GM19023 (cell line): ENCODE measurements at regions not wholly inside any gene's neighbourhood (a gene's known extent, or its start where the extent isn't known, plus 50 kb on each side); places are given as distances from the start of the nearest gene placed in this dataset.
A peak's percentile ranks its signal among the peaks of the same experiment; 100 is the strongest.

ENCODE experiments used
- ATAC-seq: cut with Tn5 transposase; IDR thresholded peaks from one replicate; pipeline ENCODE4 v1.9.1; 2021; ENCODE audit warnings: mild to moderate bottlenecking, moderate library complexity; ENCODE audit not compliant: unreplicated experiment

DNA sequence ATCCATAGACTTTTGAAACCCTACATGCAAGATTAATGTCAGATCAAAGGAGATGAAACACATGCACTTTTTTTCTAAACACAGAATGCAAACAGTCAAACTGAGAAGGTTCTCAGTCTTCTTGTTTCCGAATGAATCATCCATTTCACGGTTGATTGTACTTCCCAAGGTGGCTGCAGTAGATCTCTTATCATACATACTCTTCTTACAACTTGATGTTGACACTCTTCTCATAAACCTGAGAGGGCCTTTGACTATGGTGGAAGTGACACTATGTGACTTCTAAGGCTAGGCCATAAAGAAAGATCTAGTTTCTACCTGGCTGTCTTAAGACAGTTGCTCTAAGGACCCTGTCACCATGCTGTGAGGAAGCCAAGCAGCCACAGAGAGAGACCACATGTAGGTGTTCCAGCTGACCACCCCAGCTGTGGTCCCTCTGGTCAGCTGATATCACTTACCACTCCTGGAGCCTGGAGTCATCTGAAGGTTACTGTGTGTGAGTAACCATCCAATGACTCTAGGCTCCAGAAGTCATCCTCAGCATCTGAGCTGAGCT, 67.2 kb upstream of the HMGA2 start:
- ATAC-seq, result peak; percentile 90

DNA sequence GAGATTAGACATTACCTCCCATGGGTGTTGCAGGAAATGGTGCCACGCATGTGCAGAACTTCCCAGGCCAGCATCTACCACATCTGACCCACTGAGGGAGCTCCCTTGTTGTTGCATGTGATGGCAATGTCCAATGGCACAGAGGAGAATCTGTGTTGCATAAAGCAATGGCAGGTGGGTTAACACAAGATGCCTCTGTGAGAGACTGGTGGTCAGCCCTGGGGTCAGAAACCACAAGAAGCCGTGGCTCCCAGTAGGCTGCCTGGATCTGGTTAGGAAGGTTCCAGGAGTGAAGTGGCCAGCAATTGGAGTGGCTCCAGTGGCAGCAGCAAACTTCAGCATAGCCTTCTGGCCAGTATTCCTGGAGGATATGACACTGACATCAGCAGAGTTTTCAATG, 65.9 kb upstream of the HMGA2 start:
- ATAC-seq, result no peak

DNA sequence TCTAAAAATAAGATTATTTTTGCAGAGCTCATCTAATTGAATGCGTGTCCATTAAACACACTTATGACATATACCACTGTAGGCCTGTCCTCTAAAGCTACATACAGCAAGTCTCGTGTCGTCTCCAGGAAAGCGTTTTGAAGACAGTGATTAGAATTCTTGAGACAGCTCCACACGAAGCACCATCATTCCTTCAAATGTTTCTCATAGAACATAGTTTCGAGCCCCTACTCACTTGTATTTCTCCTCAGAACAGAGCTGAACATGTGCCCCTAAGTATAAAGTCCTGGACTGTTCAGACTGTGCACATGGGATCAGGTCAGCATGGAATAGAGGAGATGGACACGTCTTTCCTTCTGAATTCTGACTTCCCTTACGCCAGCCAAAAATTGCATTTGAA, 64.5 kb upstream of the HMGA2 start:
- no peak for ATAC-seq

DNA sequence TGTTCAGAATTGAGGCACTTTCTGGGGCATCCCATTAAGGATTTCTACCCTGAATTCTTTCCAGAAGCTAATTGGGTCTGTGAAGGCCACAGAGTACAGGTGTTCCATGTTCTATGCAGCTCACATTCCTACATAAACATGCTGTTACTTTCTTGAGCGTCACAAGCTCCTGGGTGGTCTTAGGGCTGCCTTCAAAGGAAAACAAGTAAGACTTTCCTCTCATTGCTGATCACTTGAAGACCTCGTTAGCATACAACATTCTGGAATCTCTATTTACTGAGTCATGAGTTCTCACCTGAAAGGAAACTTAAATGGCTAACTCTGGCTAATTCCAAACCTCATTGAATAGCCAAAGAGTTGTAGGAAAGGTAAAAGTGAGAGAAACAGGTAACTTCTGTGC, 63.0 kb upstream of the HMGA2 start:
- no peak for ATAC-seq

DNA sequence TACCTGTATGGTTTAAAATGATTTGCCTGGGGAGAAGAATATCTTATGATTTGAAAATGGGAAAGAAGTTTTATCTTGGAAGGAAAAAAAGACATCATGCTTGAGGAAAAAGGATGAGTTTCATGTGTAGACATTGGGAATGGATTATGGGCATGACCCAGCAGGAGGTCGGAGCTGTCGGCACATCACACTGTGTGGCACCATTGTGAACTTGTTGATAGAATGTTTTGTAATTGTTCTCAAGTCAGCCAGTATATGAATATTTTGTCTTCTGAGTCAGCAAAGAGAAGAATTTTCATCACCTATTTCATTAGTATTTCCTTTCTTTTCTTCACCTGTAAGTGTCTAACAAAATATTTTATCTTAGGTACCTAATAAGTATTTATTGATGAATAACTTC, 60.0 kb upstream of the HMGA2 start:
- no peak for ATAC-seq

DNA sequence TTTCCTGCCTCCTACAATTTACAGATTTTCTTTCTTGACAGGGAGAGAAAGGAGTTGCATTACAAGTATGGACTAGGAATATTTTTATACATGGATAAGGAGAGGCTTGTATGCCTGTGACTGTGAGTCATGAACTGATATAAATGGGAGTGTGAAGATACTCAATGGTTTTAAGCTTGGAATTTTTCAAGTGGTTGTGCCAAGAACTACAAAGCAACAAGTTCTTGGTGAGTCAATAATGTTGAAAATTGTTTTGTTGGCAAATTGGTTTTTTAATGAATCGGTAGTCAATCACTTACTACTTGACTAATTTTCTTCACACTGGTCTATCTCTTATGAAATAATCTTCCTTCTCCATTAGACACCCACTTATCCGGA, 58.9 kb upstream of the HMGA2 start:
- no peak for ATAC-seq

DNA sequence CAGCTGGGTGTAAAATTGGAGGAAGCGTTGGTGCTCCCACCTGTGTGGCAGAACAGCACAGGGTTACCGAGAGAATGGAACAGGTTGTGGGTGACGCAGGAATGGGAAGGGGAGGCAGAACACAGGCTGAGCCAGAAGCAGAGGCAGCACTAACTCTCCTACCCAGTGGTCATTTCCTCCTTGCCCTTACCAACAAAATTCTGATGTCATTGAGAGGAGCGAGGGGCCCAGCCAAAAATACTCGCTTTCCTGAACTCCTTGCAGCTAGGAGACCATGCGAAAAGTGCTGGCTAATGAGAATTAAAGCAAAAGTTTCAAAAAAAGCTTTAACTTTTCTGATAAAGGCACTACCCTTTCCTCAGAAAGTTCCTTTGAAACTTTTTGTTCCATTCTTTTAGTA, 54.4 kb upstream of the HMGA2 start:
- no peak for ATAC-seq
